Testis (tissue), 2 donors: ENCODE measurements at regions not wholly inside any gene's neighbourhood (a gene's known extent, or its start where the extent isn't known, plus 50 kb on each side); places are given as distances from the start of the nearest gene placed in this dataset.
"Not testable (repeated sequence)": the region's sequence is repeated elsewhere in the genome, so short reads cannot be mapped to it uniquely, and the experiment has no call there.

Source experiments
- DNase-seq: peaks from one replicate; pipeline ENCODE4 v3.0.0-alpha.2; 2019
- H3K27ac ChIP-seq, 2 donors: fragments of 200-600 bp; sonication (generic); one replicate each; pipeline ENCODE4 v1.5.1; 2019
- H3K27me3 ChIP-seq: fragments of 200-600 bp; sonication (generic); one replicate; pipeline ENCODE4 v1.5.1; 2019
- H3K36me3 ChIP-seq: fragments of 200-600 bp; sonication (generic); one replicate; pipeline ENCODE4 v1.5.1; 2017; ENCODE audit warnings: low read depth; ENCODE audit errors: missing control alignments
- H3K4me1 ChIP-seq: fragments of 200-600 bp; sonication (generic); one replicate; pipeline ENCODE4 v1.5.1; 2019
- H3K4me3 ChIP-seq, 2 donors: fragments of 200-600 bp; sonication (generic); one replicate each; pipeline ENCODE4 v1.5.1; 2017 to 2019
- H3K9me3 ChIP-seq: fragments of 200-600 bp; sonication (generic); one replicate; pipeline ENCODE4 v1.5.1; 2017
- POLR2A ChIP-seq: fragments of 450-650 bp; IDR thresholded peaks from one replicate; pipeline ENCODE4 v1.6.1; 2017; ENCODE audit warnings: antibody characterized with exemption, mild to moderate bottlenecking, moderate library complexity
- WGBS, 2 donors: methylation state at CpG; one replicate each; pipeline ENCODE4 v1.1.5; 2018; 5-methylcytosine and 5-hydroxymethylcytosine counted together
- intact Hi-C: fragments of 100-400 bp; cut with DNase I; formaldehyde crosslinking; loops from one replicate; pipeline ENCODE4 v1.15.1; 2023; ENCODE audit warnings: low total_unique reads
- TF ChIP-seq, protein P1 (sequence below), 3 experiments: fragments of 450-650 bp in 2 of 3; fragments of 200-600 bp in 1 of 3; sonication (generic) in 1 of 3; IDR thresholded peaks; one replicate each; pipeline ENCODE4 v1.5.1; 2016 to 2019; ENCODE audit warnings: antibody characterized with exemption in 3 of 3, mild to moderate bottlenecking in 2 of 3, moderate library complexity in 1 of 3

DNA sequence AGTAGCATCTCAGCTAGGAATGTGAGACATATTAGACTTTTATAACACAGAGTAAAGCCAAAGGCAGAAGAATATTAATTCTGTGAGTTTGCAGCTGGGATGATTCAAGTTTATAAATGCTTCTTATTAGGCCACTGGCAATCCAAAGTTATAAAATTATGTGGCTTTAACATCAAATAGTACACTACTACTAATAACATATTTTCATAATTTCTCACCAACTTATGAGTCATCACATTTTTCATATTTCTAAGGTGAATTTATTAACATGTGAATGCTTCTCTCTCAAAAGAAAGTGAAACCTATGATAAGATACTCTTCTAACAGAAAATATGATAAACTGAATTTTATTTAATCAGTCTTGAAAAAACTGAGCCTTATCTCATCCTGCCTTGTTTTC, 1348.2 kb upstream of the ALCAM start:
- no peaks in the 10 kb centered on the region for H3K36me3 ChIP-seq
- H3K27me3 ChIP-seq = no peaks in the 10 kb centered on the region
- no peak for DNase-seq
- intact Hi-C loops = no loop called here
- no peaks in the 10 kb centered on the region for H3K4me1 ChIP-seq
- no peak overlapping the region for H3K27ac ChIP-seq
- TF ChIP-seq, protein P1, sequence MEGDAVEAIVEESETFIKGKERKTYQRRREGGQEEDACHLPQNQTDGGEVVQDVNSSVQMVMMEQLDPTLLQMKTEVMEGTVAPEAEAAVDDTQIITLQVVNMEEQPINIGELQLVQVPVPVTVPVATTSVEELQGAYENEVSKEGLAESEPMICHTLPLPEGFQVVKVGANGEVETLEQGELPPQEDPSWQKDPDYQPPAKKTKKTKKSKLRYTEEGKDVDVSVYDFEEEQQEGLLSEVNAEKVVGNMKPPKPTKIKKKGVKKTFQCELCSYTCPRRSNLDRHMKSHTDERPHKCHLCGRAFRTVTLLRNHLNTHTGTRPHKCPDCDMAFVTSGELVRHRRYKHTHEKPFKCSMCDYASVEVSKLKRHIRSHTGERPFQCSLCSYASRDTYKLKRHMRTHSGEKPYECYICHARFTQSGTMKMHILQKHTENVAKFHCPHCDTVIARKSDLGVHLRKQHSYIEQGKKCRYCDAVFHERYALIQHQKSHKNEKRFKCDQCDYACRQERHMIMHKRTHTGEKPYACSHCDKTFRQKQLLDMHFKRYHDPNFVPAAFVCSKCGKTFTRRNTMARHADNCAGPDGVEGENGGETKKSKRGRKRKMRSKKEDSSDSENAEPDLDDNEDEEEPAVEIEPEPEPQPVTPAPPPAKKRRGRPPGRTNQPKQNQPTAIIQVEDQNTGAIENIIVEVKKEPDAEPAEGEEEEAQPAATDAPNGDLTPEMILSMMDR (IDR thresholded peaks at IDR 0.05) = no peak
- TF ChIP-seq POLR2A = no peak
- no peak overlapping the region for H3K4me3 ChIP-seq
- H3K9me3 ChIP-seq = no peaks in the 10 kb centered on the region

DNA sequence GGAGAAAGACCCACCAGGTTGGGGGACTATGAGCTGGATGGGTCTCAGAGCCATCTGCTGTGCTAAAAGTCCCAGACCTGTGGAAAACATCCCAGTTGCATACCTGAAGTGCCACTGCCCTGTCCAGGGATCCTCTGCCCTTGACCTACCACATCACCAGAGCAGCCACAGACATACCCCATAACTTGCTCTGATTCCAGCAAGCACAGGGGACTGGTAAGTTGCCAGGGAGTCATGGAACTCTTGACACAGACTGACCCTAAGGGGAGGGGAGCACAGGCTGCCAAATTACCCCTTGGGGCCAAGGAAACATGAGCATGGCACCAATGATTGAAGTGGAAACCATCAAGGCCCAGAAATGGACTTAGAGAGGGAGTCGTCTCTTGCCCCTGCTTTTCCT, 1335.1 kb upstream of the ALCAM start:
- no peak for TF ChIP-seq POLR2A
- TF ChIP-seq, protein P1 (IDR thresholded peaks at IDR 0.05) = no peak
- no peaks in the 10 kb centered on the region for H3K4me1 ChIP-seq
- no peaks in the 10 kb centered on the region for H3K27me3 ChIP-seq
- intact Hi-C loops = no loop called here
- DNase-seq = no peak
- 96 to 100% methylated on average over 1 of the region's 1 CpG for WGBS, 2 donors
- no peak overlapping the region for H3K4me3 ChIP-seq
- H3K36me3 ChIP-seq = no peaks in the 10 kb centered on the region
- no peak overlapping the region for H3K27ac ChIP-seq
- H3K9me3 ChIP-seq = no peaks in the 10 kb centered on the region

DNA sequence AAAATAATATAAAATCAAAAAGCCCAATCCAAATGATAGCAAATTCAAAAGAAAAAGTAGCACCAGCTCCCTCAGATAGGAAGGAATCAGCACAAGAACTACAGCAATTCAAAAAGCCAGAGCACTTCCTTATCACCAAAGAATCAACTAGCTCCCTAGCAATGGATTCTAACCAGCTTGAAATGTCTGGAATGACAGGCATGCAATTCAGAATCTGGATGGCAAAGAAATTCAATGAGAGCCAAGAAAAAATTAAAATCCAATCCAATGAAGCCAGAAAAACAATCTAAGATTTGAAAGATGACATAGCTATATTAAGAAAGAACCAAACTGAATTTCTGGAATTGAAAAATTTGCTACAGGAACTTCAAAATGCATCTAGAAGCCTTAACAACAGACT, 1334.4 kb upstream of the ALCAM start:
- intact Hi-C loops = no loop called here
- DNase-seq = no peak

DNA sequence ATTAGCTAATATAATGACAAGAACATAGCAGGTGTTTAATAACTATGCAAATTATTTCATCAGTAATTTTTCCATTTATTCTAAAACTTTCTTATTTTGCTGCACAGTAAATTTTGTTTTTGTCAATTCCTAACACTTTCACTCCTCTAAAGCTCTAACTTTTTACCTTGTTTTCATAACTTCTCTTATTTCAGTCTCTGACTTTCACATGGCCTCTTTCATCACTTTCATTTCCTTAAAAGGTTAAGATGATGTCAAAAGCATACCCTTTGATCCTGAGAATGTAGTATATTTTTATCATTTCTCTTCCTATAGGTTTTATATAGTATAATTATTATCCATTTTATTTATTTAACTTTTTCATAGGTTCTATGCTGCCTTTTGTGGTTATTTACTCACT, 1325.8 kb upstream of the ALCAM start:
- Histone ChIP-seq H3K4me1 (no peaks in the 10 kb centered on the region), H3K27me3 (no peaks in the 10 kb centered on the region), H3K27ac (no peak overlapping the region), H3K4me3 (no peak overlapping the region), H3K36me3 (no peaks in the 10 kb centered on the region), H3K9me3 (no peaks in the 10 kb centered on the region)
- TF ChIP-seq POLR2A = no peak
- TF ChIP-seq, protein P1 (IDR thresholded peaks at IDR 0.05) = no peak
- intact Hi-C loops = no loop called here
- DNase-seq = no peak

More for the DNA sequence above, 1334.4 kb upstream of the ALCAM start:
- H3K4me3 ChIP-seq = no peak overlapping the region
- H3K27me3 ChIP-seq = no peaks in the 10 kb centered on the region
- H3K27ac ChIP-seq = no peak overlapping the region
- no peaks in the 10 kb centered on the region for H3K9me3 ChIP-seq
- no peaks in the 10 kb centered on the region for H3K36me3 ChIP-seq
- TF ChIP-seq, protein P1 (IDR thresholded peaks at IDR 0.05) = no peak
- no peak for TF ChIP-seq POLR2A
- no peaks in the 10 kb centered on the region for H3K4me1 ChIP-seq

DNA sequence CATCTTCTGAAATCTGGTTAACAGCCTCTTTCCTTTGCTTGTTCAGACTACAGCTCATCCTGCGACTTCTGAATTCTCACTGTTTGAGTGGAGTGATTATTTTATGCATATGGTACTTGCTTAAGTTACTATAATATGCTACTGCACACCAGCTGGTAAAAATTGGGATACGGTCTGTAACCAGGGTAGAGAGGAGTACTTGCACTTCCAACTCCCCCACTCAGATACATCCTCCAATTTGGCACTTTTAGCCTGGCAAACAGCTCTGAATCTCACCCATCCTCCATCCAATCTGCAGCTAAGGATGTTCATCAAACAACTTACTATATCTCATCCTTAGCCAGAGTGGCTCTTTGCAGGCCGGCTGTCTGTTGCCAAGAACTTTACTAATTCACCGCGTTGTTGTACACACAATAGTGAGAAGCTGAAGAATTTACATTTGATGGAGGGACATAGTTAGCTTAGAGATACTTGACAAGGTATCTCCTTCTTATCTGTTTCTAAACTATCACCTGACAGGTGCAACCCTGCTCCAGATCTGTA, 1323.6 kb upstream of the ALCAM start:
- DNase-seq, H3K9me3 ChIP-seq, H3K36me3 ChIP-seq, H3K4me3 ChIP-seq, intact Hi-C loops, H3K27ac ChIP-seq, H3K4me1 ChIP-seq, H3K27me3 ChIP-seq: not testable (repeated sequence)
- WGBS, 2 donors = 70 to 87% methylated on average over 5 of the region's 5 CpGs
